ENCODE measurements at regions not wholly inside any gene's neighbourhood (a gene's known extent, or its start where the extent isn't known, plus 50 kb on each side); places are given as distances from the start of the nearest gene placed in this dataset.

DNA sequence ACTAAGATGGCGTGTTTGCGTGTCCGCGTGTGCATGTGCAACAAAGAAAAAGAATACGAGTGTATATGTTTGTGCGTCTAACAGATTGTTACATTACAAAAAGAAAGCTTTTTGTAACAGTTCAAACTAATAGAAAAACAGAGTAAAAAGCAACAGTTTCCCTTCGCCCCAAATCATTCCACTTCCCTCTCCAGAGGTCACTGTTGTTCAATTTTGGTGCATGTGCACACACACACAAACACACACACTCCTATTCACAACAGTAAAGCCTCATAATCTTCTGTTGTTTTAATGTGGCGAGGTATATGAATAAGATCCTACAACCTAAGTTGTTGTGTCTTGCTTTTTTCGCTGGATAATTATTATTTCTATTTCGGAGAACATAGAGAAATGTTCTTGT, 357.3 kb upstream of the SLC8A1 start:
- H3K36me3 ChIP-seq (ENCODE audit: control insufficient read depth, insufficient read depth, low read length) = no peaks in the 10 kb centered on the region
- H3K4me3 ChIP-seq (ENCODE audit: insufficient read depth, low read depth, low read length, poor library complexity, severe bottlenecking) = no peak overlapping the region
- no peaks in the 10 kb centered on the region for H3K4me1 ChIP-seq (ENCODE audit: control insufficient read depth, insufficient read depth, low read length, poor library complexity, severe bottlenecking)

DNA sequence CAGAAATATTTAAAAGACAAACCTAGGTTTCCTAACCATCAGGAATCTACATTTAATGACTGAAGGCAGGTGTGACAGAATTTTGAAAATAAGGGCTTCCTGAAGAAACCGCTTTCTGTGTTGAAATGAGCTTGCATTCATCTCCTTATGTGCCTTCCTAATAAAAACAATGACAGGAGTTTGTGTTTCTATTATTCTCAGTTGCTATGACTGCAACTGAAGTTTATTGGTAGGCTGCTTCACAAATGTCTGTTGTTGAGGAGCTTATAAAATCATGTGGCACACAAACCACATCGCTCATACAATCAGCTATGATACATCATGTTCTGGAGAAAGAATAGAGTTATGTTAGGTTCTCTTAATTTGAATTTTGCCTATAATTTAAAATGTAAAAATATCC, 362.7 kb upstream of the SLC8A1 start:
- Histone ChIP-seq H3K27me3 (replicated peaks; ENCODE audit: control insufficient read depth, insufficient read depth, low read length, poor library complexity, severe bottlenecking) (no peaks in the 10 kb centered on the region), H3K4me1 (ENCODE audit: control insufficient read depth, insufficient read depth, low read length, poor library complexity, severe bottlenecking) (no peaks in the 10 kb centered on the region), H3K4me3 (ENCODE audit: insufficient read depth, low read depth, low read length, poor library complexity, severe bottlenecking) (no peak overlapping the region), H3K27ac (ENCODE audit: insufficient read depth, low read length, poor library complexity, severe bottlenecking) (no peak overlapping the region), H3K9me3 (ENCODE audit: control insufficient read depth, low read length) (no peaks in the 10 kb centered on the region), H3K36me3 (ENCODE audit: control insufficient read depth, insufficient read depth, low read length) (no peaks in the 10 kb centered on the region)
- no peak for DNase-seq

More for the DNA sequence above, 357.3 kb upstream of the SLC8A1 start:
- Histone ChIP-seq H3K27ac (ENCODE audit: insufficient read depth, low read length, poor library complexity, severe bottlenecking) (no peak overlapping the region), H3K9me3 (ENCODE audit: control insufficient read depth, low read length) (no peaks in the 10 kb centered on the region), H3K27me3 (replicated peaks; ENCODE audit: control insufficient read depth, insufficient read depth, low read length, poor library complexity, severe bottlenecking) (no peaks in the 10 kb centered on the region)
- DNase-seq = no peak

DNA sequence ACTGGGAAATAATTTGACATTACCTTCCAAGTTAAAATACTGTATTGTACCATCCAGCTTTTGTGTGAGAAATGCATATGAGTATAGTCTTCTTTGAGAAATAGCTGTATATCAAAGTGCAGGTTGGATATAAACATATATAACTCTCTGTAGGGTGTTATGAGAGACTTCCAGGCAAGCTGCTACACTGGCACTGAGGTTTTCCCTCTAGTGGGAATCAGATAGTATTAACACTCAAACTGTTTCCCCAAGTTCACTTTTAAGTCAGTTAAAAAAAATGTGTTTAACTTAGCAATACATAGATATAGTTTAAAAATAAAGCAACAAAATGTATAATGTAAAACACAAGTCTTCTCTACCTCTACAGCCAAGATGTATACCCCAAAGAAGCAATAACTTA, 368.4 kb upstream of the SLC8A1 start:
- H3K9me3 ChIP-seq (ENCODE audit: control insufficient read depth, low read length) = no peaks in the 10 kb centered on the region
- H3K4me1 ChIP-seq (ENCODE audit: control insufficient read depth, insufficient read depth, low read length, poor library complexity, severe bottlenecking) = no peaks in the 10 kb centered on the region
- no peak overlapping the region for H3K27ac ChIP-seq (ENCODE audit: insufficient read depth, low read length, poor library complexity, severe bottlenecking)
- DNase-seq = no peak
- no peak overlapping the region for H3K4me3 ChIP-seq (ENCODE audit: insufficient read depth, low read depth, low read length, poor library complexity, severe bottlenecking)
- H3K36me3 ChIP-seq (ENCODE audit: control insufficient read depth, insufficient read depth, low read length) = no peaks in the 10 kb centered on the region
- H3K27me3 ChIP-seq (replicated peaks; ENCODE audit: control insufficient read depth, insufficient read depth, low read length, poor library complexity, severe bottlenecking) = no peaks in the 10 kb centered on the region

DNA sequence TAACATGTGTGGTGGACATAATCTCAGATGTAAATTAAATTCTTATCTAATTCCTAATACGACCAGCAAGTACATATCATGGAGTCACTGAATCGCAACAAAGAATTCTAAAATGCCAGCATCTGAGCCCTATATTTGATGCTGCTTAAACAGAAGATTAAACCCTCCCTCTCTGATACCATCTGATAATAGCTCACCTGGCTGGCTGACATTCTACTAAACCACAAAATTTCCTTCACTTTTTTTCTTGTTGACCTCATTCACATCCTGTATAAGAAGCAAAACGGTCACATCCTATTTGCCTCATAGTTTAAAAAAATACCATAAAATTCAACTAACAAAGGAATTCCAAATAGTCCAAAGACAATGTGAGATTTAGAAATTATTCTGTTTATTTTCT, 371.6 kb upstream of the SLC8A1 start:
- Histone ChIP-seq H3K27ac (ENCODE audit: insufficient read depth, low read length, poor library complexity, severe bottlenecking) (no peak overlapping the region), H3K36me3 (ENCODE audit: control insufficient read depth, insufficient read depth, low read length) (no peaks in the 10 kb centered on the region), H3K4me3 (ENCODE audit: insufficient read depth, low read depth, low read length, poor library complexity, severe bottlenecking) (no peak overlapping the region), H3K9me3 (ENCODE audit: control insufficient read depth, low read length) (no peaks in the 10 kb centered on the region), H3K4me1 (ENCODE audit: control insufficient read depth, insufficient read depth, low read length, poor library complexity, severe bottlenecking) (no peaks in the 10 kb centered on the region), H3K27me3 (replicated peaks; ENCODE audit: control insufficient read depth, insufficient read depth, low read length, poor library complexity, severe bottlenecking) (no peaks in the 10 kb centered on the region)
- DNase-seq = no peak

DNA sequence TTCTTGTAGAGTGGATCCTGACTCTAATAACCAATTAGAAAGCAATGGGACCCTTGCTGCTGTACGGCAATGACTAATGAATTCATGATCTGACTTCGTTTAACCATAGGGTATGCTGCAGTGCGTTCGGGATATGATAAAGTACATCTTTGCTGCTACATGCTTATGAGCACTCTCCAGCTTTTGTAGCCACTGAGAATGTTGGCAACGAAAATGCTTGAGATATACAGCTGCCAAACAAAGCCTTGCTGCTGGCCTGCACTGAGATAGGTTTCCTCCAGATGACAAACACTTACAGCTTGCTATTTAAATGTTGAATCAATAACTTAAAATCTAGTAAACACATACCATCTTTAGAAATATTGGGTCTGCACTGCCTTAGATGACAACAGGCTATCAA, 372.4 kb upstream of the SLC8A1 start:
- no peak overlapping the region for H3K4me3 ChIP-seq (ENCODE audit: insufficient read depth, low read depth, low read length, poor library complexity, severe bottlenecking)
- no peaks in the 10 kb centered on the region for H3K9me3 ChIP-seq (ENCODE audit: control insufficient read depth, low read length)
- no peak overlapping the region for H3K27ac ChIP-seq (ENCODE audit: insufficient read depth, low read length, poor library complexity, severe bottlenecking)
- DNase-seq = no peak
- no peaks in the 10 kb centered on the region for H3K4me1 ChIP-seq (ENCODE audit: control insufficient read depth, insufficient read depth, low read length, poor library complexity, severe bottlenecking)
- no peaks in the 10 kb centered on the region for H3K36me3 ChIP-seq (ENCODE audit: control insufficient read depth, insufficient read depth, low read length)
- no peaks in the 10 kb centered on the region for H3K27me3 ChIP-seq (replicated peaks; ENCODE audit: control insufficient read depth, insufficient read depth, low read length, poor library complexity, severe bottlenecking)

DNA sequence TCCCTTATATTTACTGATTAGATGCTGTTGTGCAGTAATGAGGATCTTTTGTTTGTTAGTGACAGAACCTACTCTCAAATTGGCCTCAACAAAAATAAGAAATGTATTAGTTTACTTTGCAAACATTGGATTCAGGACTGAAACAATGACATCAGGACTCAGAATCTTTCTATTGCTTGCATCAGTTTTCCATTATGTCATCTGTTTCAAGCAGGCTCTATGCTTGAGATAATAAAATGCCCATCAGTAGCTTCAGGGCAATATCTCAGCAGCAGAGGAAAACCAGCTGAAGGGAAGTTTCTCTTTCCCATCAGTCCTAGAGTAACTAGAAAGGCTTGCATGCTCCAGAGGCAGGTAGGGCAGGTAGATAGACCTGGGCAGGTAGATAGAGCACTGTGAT, 375.5 kb upstream of the SLC8A1 start:
- Histone ChIP-seq H3K27ac (ENCODE audit: insufficient read depth, low read length, poor library complexity, severe bottlenecking) (no peak overlapping the region), H3K36me3 (ENCODE audit: control insufficient read depth, insufficient read depth, low read length) (no peaks in the 10 kb centered on the region), H3K4me1 (ENCODE audit: control insufficient read depth, insufficient read depth, low read length, poor library complexity, severe bottlenecking) (no peaks in the 10 kb centered on the region), H3K9me3 (ENCODE audit: control insufficient read depth, low read length) (no peaks in the 10 kb centered on the region), H3K4me3 (ENCODE audit: insufficient read depth, low read depth, low read length, poor library complexity, severe bottlenecking) (no peak overlapping the region), H3K27me3 (replicated peaks; ENCODE audit: control insufficient read depth, insufficient read depth, low read length, poor library complexity, severe bottlenecking) (no peaks in the 10 kb centered on the region)
- DNase-seq = no peak

DNA sequence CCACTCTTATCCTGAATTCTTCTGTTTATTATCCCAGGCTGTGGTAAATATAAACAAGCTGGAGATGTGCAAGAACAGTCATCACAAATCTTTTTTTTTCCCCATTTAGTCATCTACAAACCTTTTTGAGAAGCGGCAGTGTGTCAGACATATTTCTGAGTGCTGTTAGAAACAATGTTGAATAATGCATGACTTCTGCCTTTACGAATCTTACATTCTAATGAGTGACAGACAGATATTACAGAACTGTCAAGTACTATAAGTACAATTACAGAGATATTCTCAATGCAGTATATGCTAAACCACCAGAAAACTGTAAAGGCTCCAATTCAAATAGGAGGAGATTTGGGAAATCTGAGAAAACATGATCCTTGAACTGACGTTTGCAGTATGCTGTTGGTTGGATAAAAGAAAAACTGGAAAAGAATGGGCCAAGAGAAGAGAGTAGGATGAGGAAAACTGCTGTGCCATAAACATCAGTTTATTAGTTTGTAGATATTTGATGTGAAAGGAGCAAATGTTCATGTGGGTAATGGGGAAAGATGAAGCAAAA, 379.5 kb upstream of the SLC8A1 start:
- H3K4me3 ChIP-seq (ENCODE audit: insufficient read depth, low read depth, low read length, poor library complexity, severe bottlenecking) = no peak overlapping the region

DNA sequence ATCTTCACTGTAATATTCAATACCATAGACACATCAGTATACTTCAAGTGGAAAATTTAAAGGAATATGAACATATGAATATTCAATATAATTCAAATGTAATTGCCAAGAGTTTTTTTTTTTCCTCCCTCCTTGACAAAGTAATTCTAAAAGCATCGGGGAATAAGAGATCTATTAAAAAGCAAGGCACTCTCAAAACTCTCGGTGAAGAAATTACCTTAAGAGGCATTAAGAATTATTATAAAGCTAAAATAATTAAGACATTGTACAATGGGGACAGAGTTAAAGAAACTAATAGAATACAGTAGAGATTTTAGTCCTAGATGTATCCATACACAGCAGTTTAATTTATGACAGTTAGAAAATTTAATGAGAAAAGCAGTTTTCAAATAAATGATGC, 390.0 kb upstream of the SLC8A1 start:
- DNase-seq = no peak
- Histone ChIP-seq H3K9me3 (ENCODE audit: control insufficient read depth, low read length) (no peaks in the 10 kb centered on the region), H3K4me1 (ENCODE audit: control insufficient read depth, insufficient read depth, low read length, poor library complexity, severe bottlenecking) (no peaks in the 10 kb centered on the region), H3K27me3 (replicated peaks; ENCODE audit: control insufficient read depth, insufficient read depth, low read length, poor library complexity, severe bottlenecking) (no peaks in the 10 kb centered on the region), H3K4me3 (ENCODE audit: insufficient read depth, low read depth, low read length, poor library complexity, severe bottlenecking) (no peak overlapping the region), H3K36me3 (ENCODE audit: control insufficient read depth, insufficient read depth, low read length) (no peaks in the 10 kb centered on the region), H3K27ac (ENCODE audit: insufficient read depth, low read length, poor library complexity, severe bottlenecking) (no peak overlapping the region)

More for the DNA sequence above, 379.5 kb upstream of the SLC8A1 start:
- no peak for DNase-seq
- Histone ChIP-seq H3K9me3 (ENCODE audit: control insufficient read depth, low read length) (no peaks in the 10 kb centered on the region), H3K4me1 (ENCODE audit: control insufficient read depth, insufficient read depth, low read length, poor library complexity, severe bottlenecking) (no peaks in the 10 kb centered on the region), H3K27ac (ENCODE audit: insufficient read depth, low read length, poor library complexity, severe bottlenecking) (no peak overlapping the region), H3K27me3 (replicated peaks; ENCODE audit: control insufficient read depth, insufficient read depth, low read length, poor library complexity, severe bottlenecking) (no peaks in the 10 kb centered on the region), H3K36me3 (ENCODE audit: control insufficient read depth, insufficient read depth, low read length) (no peaks in the 10 kb centered on the region)

DNA sequence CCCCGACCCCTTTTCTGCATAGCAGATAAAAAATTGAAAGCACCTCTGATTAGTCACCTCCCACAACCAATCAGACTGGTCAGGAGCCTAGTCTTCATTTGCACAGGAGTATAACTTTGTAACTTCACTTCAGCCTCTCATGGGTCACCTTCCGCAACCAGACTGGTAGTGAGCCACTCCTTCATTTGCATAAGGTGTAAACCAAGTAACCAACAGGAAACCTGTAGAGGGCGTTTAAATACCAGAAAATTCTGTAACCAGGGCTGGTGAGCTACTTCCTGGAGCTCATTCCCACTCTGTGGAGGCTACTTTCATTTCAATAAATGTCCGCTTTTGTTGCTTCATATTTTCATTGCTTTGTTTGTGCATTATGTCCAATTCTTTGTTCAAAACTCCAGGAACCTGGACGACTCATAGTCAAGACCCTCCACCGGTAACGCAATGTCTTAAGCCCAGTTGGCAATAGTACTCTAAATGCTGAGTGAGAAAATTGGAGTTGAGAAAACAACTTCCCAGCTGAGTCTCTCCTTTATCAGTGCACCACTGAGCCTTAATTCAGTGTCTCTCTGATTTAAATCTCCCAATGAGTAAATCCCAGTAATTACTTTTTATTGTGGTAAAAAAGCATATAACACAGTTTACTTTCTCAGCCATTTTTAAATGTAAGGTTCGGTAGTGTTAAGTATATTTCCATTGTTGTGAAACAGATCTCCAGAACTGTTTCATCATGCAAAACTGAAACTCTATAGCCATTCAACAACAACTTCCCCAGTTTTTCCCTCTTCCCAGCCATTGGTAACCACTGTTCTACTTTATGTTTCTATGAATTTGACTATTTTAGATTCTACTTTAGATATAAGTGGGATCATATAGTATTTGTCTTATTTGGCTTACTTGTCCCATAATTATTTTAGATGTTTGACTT, 392.7 kb upstream of the SLC8A1 start:
- H3K9me3 ChIP-seq (ENCODE audit: control insufficient read depth, low read length) = no peaks in the 10 kb centered on the region
- no peak overlapping the region for H3K4me3 ChIP-seq (ENCODE audit: insufficient read depth, low read depth, low read length, poor library complexity, severe bottlenecking)
- no peak overlapping the region for H3K27ac ChIP-seq (ENCODE audit: insufficient read depth, low read length, poor library complexity, severe bottlenecking)
- DNase-seq = no peak
- no peaks in the 10 kb centered on the region for H3K4me1 ChIP-seq (ENCODE audit: control insufficient read depth, insufficient read depth, low read length, poor library complexity, severe bottlenecking)
- no peaks in the 10 kb centered on the region for H3K36me3 ChIP-seq (ENCODE audit: control insufficient read depth, insufficient read depth, low read length)
- no peaks in the 10 kb centered on the region for H3K27me3 ChIP-seq (replicated peaks; ENCODE audit: control insufficient read depth, insufficient read depth, low read length, poor library complexity, severe bottlenecking)

DNA sequence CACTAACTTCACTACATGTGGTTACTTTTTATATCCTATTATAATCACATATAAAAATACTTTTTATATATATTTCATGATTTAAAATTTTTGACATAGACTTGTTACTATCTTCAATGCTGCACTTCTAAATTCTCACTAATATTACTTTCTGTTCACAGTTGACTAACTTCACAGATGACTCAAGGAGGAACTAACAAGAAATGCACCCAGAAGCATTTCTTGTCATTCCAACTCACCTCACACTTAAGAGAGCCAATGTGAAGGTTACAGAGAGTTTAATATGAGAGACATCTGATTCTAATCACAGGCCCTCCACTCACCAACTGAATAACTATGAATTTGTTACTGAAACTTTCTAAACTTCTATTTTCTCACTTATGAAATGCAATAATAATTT, 399.8 kb upstream of the SLC8A1 start:
- Histone ChIP-seq H3K36me3 (ENCODE audit: control insufficient read depth, insufficient read depth, low read length) (no peaks in the 10 kb centered on the region), H3K4me1 (ENCODE audit: control insufficient read depth, insufficient read depth, low read length, poor library complexity, severe bottlenecking) (no peaks in the 10 kb centered on the region), H3K27ac (ENCODE audit: insufficient read depth, low read length, poor library complexity, severe bottlenecking) (no peak overlapping the region), H3K27me3 (replicated peaks; ENCODE audit: control insufficient read depth, insufficient read depth, low read length, poor library complexity, severe bottlenecking) (no peaks in the 10 kb centered on the region), H3K9me3 (ENCODE audit: control insufficient read depth, low read length) (no peaks in the 10 kb centered on the region), H3K4me3 (ENCODE audit: insufficient read depth, low read depth, low read length, poor library complexity, severe bottlenecking) (no peak overlapping the region)
- no peak for DNase-seq

All from effector memory CD4-positive, alpha-beta T cell (primary cell).